Thyroid gland (tissue), 4 donors: ENCODE measurements at regions not wholly inside any gene's neighbourhood (a gene's known extent, or its start where the extent isn't known, plus 50 kb on each side); places are given as distances from the start of the nearest gene placed in this dataset.

Experiments used
- POLR2A ChIP-seq, 2 donors: fragments of 450-650 bp; IDR thresholded peaks; one replicate each; pipeline ENCODE4 v1.6.1; 2017; ENCODE audit warnings: antibody characterized with exemption in 2 of 2, mild to moderate bottlenecking in 2 of 2, moderate library complexity in 1 of 2
- TF ChIP-seq, protein P1 (sequence below), 6 experiments: fragments of 200-600 bp in 3 of 6; fragments of 450-650 bp in 3 of 6; sonication (generic) in 3 of 6; IDR thresholded peaks; one replicate each; pipeline ENCODE4 v1.5.1; 2016 to 2019; ENCODE audit warnings: antibody characterized with exemption in 6 of 6, mild to moderate bottlenecking in 2 of 6, inconsistent platforms in 1 of 6, moderate library complexity in 1 of 6

DNA sequence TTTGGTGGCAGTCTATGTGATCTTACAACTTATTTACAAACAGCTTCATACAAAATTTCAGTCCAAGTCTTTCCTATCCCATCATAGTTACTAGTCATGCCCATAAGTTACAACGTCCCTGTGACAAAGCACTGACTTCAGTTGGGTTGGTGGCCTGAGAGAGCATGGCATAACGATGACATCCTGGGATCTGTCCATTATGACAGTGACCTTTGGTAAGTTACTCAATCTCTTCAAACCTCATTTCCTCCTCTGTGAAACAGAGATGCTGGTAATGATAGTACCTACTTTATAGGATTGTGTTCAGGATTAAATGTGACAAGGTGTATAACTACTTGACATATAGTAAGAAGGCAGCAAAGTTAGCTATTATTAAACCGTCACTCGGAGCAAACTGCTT lies 55.4 kb upstream of the ATP5MC3 start:
- no peak for TF ChIP-seq POLR2A (IDR thresholded peaks at IDR 0.05)
- TF ChIP-seq, protein P1, sequence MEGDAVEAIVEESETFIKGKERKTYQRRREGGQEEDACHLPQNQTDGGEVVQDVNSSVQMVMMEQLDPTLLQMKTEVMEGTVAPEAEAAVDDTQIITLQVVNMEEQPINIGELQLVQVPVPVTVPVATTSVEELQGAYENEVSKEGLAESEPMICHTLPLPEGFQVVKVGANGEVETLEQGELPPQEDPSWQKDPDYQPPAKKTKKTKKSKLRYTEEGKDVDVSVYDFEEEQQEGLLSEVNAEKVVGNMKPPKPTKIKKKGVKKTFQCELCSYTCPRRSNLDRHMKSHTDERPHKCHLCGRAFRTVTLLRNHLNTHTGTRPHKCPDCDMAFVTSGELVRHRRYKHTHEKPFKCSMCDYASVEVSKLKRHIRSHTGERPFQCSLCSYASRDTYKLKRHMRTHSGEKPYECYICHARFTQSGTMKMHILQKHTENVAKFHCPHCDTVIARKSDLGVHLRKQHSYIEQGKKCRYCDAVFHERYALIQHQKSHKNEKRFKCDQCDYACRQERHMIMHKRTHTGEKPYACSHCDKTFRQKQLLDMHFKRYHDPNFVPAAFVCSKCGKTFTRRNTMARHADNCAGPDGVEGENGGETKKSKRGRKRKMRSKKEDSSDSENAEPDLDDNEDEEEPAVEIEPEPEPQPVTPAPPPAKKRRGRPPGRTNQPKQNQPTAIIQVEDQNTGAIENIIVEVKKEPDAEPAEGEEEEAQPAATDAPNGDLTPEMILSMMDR (IDR thresholded peaks at IDR 0.05) = no peak
